A673 (cell line): ENCODE measurements at regions not wholly inside any gene's neighbourhood (a gene's known extent, or its start where the extent isn't known, plus 50 kb on each side); places are given as distances from the start of the nearest gene placed in this dataset.

Source experiments
- BruUV-seq: library from RNA; stranded (reverse); fragments of 400-500 nt; replicated peaks from 2 replicates; lab custom pipeline; 2021; lab: Mats Ljungman, UMichigan
- CTCF ChIA-PET: fragments of 300-600 bp; sonication (Branson Sonifier 250); formaldehyde crosslinking; loops from one replicate; lab custom pipeline; 2022; ENCODE audit warnings: antibody characterized with exemption; lab: Charles Lee
- POLR2A ChIA-PET: fragments of 300-600 bp; sonication (Branson Sonifier 250); formaldehyde crosslinking; loops from one replicate; lab custom pipeline; 2022; ENCODE audit warnings: antibody characterized with exemption; ENCODE audit not compliant: low non-redundant PET; lab: Charles Lee
- DNase-seq: peaks from one replicate; pipeline ENCODE4 v3.0.0-alpha.2; 2015; ENCODE audit warnings: low spot score
- H3K27ac ChIP-seq: fragments of 200-600 bp; sonication (generic); 2 replicates; pipeline ENCODE4 v1.5.1; 2016; ENCODE audit warnings: mixed run types, low read depth, mild to moderate bottlenecking, mixed read lengths, antibody characterized with exemption, low read length; ENCODE audit not compliant: poor library complexity, severe bottlenecking
- H3K27me3 ChIP-seq: fragments of 200-600 bp; sonication (generic); replicated peaks from 2 replicates; pipeline ENCODE4 v1.6.1; 2017; ENCODE audit warnings: mixed run types, low read depth, mild to moderate bottlenecking, mixed read lengths, antibody characterized with exemption, low read length; ENCODE audit not compliant: insufficient read depth, poor library complexity
- H3K36me3 ChIP-seq: fragments of 200-600 bp; sonication (generic); 2 replicates; pipeline ENCODE4 v1.6.1; 2016; ENCODE audit warnings: mixed run types, mild to moderate bottlenecking, mixed read lengths, antibody characterized with exemption, low read length; ENCODE audit not compliant: insufficient read depth, poor library complexity, severe bottlenecking
- H3K4me1 ChIP-seq: fragments of 200-600 bp; sonication (generic); 2 replicates; pipeline ENCODE4 v1.6.1; 2017; ENCODE audit warnings: mixed run types, mild to moderate bottlenecking, mixed read lengths, antibody characterized with exemption, low read length; ENCODE audit not compliant: insufficient read depth, poor library complexity, severe bottlenecking
- H3K4me3 ChIP-seq: fragments of 200-600 bp; sonication (generic); 2 replicates; pipeline ENCODE4 v1.5.1; 2016; ENCODE audit warnings: low read depth, mixed run types, mild to moderate bottlenecking, mixed read lengths, low read length; ENCODE audit not compliant: poor library complexity, severe bottlenecking
- H3K9me3 ChIP-seq: fragments of 200-600 bp; sonication (generic); 2 replicates; pipeline ENCODE4 v1.6.1; 2016; ENCODE audit warnings: mixed run types, low read depth, mild to moderate bottlenecking, mixed read lengths, antibody characterized with exemption, low read length; ENCODE audit not compliant: poor library complexity, severe bottlenecking
- EZH2 ChIP-seq: fragments of 200-600 bp; sonication (generic); IDR thresholded peaks from 2 replicates; pipeline ENCODE4 v1.6.1; 2017; ENCODE audit warnings: borderline replicate concordance, low read depth, mild to moderate bottlenecking, mixed read lengths, antibody characterized with exemption, low read length; ENCODE audit not compliant: poor library complexity, severe bottlenecking
- intact Hi-C: fragments of 100-400 bp; cut with micrococcal nuclease; formaldehyde crosslinking; loops from one replicate; pipeline ENCODE4 v1.10.0; 2022; ENCODE audit not compliant: unreplicated experiment
- TF ChIP-seq, protein P1 (sequence below): fragments of 300-800, 200-600 bp; sonication (generic); conservative IDR thresholded peaks from 2 replicates; pipeline ENCODE4 v1.5.1; 2017; ENCODE audit warnings: low read depth, mild to moderate bottlenecking, antibody characterized with exemption, low read length, moderate library complexity, mixed read lengths

DNA sequence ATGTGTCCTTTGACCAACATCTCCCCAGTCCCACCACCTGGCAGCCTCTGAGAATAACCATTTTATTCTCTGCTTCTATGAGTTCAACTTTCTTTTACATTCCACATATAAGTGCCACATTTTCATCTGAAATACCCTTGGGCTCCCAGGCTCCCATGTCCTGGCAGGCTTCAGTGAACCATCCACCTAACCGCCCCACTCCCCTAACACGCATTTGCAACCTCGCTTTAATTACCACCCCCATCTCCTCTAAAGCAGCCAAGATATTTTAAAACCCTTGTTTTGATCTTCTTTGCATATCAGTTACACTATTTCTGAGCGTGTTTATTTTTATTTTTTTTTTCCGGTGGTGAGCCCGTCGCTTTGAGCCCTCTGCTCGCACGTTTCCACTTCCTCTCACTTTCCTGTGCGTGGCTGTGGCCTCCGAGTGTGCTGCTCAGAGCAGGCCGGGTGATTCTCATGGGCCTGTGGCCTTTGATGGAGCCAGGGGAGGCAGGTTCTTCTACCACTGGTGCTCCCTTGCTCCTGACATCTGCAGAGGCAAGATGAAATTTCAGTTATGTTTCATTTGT, 195.4 kb upstream of the LPP start:
- no peak for DNase-seq
- H3K4me3 ChIP-seq: no peak overlapping the region
- H3K9me3 ChIP-seq: no peaks in the 10 kb centered on the region
- H3K27ac ChIP-seq: no peak overlapping the region
- no peak for TF ChIP-seq EZH2
- TF ChIP-seq, protein P1, sequence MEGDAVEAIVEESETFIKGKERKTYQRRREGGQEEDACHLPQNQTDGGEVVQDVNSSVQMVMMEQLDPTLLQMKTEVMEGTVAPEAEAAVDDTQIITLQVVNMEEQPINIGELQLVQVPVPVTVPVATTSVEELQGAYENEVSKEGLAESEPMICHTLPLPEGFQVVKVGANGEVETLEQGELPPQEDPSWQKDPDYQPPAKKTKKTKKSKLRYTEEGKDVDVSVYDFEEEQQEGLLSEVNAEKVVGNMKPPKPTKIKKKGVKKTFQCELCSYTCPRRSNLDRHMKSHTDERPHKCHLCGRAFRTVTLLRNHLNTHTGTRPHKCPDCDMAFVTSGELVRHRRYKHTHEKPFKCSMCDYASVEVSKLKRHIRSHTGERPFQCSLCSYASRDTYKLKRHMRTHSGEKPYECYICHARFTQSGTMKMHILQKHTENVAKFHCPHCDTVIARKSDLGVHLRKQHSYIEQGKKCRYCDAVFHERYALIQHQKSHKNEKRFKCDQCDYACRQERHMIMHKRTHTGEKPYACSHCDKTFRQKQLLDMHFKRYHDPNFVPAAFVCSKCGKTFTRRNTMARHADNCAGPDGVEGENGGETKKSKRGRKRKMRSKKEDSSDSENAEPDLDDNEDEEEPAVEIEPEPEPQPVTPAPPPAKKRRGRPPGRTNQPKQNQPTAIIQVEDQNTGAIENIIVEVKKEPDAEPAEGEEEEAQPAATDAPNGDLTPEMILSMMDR: no peak
- no TSS peak for BruUV-seq
- ChIA-PET CTCF (no interaction called here), POLR2A (no interaction called here)
- intact Hi-C loops: no loop called here
- no peaks in the 10 kb centered on the region for H3K4me1 ChIP-seq
- no peaks in the 10 kb centered on the region for H3K27me3 ChIP-seq
- no peaks in the 10 kb centered on the region for H3K36me3 ChIP-seq

DNA sequence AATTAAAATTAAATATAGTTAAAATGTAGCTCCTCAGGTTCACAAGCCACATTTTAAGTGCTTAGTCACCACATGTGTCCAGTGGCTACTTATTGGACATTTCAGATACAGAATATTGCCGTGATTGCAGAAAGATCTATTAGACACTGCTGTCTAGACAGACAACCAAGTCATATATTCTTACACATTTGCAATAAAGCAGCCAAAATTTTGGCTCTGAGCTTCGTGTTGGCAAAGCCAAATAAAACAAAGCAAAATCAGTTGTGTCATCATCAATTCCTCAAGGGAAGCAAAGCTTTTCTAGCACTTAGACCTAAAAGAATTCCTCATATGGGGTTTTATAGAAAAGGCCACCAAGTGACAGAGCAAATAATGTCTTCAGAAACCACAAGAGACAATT, 193.1 kb upstream of the LPP start:
- no peaks in the 10 kb centered on the region for H3K4me1 ChIP-seq
- BruUV-seq: no TSS peak
- CTCF ChIA-PET: no interaction called here
- H3K36me3 ChIP-seq: no peaks in the 10 kb centered on the region
- no peak overlapping the region for H3K27ac ChIP-seq
- no peak overlapping the region for H3K4me3 ChIP-seq
- intact Hi-C loops: no loop called here
- H3K9me3 ChIP-seq: no peaks in the 10 kb centered on the region
- TF ChIP-seq EZH2: no peak
- TF ChIP-seq, protein P1: no peak
- no peak for DNase-seq
- POLR2A ChIA-PET: no interaction called here
- H3K27me3 ChIP-seq: no peaks in the 10 kb centered on the region

- BruUV-seq: no TSS peak
- ChIA-PET POLR2A (no interaction called here), CTCF (no interaction called here)
- H3K27me3 ChIP-seq: no peaks in the 10 kb centered on the region
- intact Hi-C loops: no loop called here
- H3K9me3 ChIP-seq: no peaks in the 10 kb centered on the region
- TF ChIP-seq, protein P1: no peak
- no peak for TF ChIP-seq EZH2
- H3K4me1 ChIP-seq: no peaks in the 10 kb centered on the region
- no peak for DNase-seq
- H3K36me3 ChIP-seq: no peaks in the 10 kb centered on the region
- no peak overlapping the region for H3K27ac ChIP-seq
- H3K4me3 ChIP-seq: no peak overlapping the region
Measured at GRCh38 chr3:187961366-187961765, 192.6 kb upstream of the LPP start.
